ENCODE measurements at regions not wholly inside any gene's neighbourhood (a gene's known extent, or its start where the extent isn't known, plus 50 kb on each side); places are given as distances from the start of the nearest gene placed in this dataset.
"Not testable (repeated sequence)": the region's sequence is repeated elsewhere in the genome, so short reads cannot be mapped to it uniquely, and the experiment has no call there.

DNA sequence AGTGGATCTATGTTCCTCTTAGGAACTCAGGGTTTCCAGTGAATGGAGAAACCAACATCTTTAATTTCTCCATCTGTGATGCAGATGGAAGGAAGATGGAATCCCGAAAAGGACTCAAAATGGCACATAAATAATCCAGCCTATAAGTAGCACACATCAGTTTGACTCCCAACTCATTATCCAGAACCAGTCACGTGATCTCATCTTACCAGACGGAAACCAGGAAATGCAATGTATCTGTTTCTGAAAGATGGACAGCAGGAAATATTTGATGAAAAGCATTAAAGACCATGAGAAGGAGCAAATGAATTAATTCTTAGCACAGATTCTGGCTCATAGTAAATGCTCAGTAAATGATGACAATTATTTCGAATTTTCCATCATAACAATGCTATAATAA is 443.1 kb upstream of the FMR1 start:
- DNase-seq (ENCODE audit: low spot score): no peak

DNA sequence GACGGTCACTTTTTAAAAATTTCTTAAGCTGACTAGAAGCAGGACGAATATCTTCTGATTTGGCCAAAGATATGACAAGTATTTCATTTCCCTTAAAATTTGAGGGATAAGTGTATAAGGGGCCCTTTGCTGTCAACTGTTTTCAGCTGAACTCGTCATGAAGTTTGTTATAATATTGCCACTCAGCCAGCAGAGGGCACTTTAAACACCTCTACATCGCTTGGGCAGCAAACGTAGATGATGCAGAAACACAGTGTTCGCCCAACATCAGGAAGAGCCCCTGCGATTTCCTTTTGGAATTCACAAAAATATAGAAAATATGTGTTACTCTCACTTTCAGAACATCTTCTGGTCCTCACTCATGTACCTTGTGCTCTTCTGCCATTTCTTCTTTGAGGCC is 435.7 kb upstream of the FMR1 start:
- peak; percentile 1 for DNase-seq (ENCODE audit: low spot score)

DNA sequence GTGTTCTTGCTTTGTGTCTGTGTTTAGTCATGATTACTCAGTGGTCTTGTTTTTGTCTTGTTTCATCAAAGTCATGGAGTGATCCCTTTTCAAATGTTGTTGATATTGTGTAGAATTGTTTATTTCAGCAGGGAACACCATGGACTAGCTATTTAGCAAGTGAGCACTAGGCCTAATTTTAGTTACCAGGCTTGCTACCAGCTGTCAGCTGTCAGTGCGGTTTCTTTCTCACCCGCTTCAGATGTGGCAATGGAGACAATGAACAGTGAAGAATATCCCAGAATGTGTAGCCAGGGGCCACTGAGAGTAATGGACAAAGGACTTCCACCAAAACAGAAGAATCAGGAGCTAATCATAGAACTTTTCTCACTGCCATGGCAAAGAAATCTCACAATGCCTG is 432.8 kb upstream of the FMR1 start:
- DNase-seq (ENCODE audit: low spot score): no peak

DNA sequence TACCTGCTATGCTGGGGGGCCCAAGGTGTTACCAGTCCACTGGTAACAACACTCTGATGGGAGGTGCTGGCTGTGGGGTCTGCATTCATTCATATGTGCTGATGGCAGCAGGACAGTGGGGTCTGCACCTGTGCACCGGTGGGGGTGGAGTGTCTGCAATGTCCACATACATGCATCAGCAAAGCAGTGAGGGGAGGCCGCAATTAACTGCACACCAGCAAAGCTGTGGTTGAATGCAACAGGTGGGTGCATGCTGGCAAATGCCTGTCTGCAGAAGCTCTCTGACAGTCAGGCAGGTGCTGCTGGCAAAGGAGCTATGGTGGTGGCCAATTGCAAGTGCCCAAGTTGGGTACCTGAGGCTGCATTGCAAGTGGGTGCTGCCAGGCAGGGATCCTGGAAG is 426.5 kb upstream of the FMR1 start:
- no peak for DNase-seq (ENCODE audit: low spot score)

DNA sequence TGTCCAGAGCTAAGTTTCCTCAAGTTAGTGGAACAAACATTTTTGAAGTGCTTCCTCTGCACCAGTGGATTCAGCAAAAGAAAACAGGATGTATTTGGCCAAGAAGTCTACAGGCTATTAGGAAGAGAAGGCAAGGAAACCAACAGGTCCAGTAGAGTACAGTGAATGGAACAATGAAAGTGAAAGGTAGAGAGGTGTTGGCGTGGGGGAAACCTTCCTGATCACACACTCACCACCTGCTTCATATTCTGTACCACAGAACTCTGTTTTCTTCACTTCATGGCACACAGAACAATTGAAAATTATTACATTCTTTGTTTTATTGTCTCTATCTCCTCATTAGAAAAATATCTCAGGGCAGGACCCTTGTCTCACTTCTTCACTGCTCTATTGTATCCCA is 417.4 kb upstream of the FMR1 start:
- DNase-seq (ENCODE audit: low spot score): no peak

DNA sequence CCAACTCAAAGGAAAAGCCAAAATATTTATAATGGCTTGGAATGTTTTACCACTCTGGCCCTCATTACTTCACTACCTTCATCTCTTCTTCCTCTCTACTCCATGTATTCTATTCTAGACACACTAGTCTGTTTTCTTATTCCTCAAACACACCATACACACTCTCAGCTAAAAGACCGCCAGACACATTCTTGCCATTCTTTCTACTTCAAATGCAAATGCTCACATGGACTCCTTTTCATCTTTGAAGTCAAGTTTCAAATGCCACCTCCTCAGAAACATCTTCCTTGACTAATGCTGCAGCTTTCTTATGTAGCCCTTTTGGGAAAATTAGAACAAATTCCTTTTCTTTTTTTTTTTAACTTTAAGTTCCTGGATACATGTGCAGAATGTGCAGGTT is 412.9 kb upstream of the FMR1 start:
- no peak for DNase-seq (ENCODE audit: low spot score)

DNA sequence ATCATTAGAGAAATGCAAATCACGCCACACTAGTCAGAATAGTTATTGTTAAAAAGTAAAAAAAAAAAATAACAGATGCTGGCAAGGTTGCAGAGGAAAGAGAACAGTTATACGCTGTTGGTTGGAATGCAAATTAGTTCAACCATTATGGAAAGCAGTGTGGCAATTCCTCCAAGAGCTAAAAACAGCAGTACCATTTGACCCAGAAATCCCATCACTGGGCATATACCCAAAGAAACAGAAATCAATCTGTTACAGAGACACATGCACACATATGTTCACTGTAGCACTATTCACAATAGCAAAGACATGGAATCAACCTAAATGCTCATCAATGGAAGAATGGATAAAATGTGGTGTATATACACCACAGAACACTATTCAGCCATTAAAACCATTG is 388.7 kb upstream of the FMR1 start:
- DNase-seq (ENCODE audit: low spot score): no peak

DNA sequence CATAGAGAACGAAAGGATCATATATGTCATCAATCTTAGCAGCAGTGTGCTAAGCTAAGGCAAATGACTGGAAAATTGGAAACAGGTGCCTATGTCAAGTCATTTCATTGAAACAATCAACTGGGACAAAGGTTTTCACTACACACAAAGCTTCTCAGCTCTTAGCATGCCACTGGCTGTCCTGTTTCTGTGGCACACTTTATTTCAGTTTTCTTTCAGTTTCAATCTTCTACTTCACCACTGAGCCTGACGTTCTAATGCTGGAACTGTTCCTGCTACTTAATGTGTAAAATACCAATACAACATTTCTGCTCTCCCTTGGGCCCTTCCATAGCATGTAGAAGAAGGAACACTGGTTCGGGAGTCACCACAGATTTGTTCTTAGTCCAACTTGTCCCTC is 378.3 kb upstream of the FMR1 start:
- no peak for DNase-seq (ENCODE audit: low spot score)

DNA sequence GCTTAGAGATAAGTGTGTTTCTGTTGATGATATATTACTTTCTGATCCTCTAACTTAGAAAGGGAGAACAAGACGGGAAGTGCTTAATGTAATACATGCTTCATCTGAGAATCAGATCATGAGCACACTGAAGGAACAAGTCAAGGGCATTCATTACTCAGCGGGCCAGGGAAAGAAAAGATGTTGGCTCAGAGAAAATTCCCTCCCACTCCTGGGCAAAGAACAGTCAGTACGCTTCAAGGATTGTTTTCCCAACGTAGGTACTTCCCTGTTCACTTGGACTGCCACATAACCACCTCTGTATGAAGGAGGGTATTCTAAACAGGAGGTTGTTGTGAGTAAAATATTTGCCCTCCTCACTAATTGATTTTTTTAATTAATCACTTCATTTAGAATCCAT is 374.5 kb upstream of the FMR1 start:
- no peak for DNase-seq (ENCODE audit: low spot score)

DNA sequence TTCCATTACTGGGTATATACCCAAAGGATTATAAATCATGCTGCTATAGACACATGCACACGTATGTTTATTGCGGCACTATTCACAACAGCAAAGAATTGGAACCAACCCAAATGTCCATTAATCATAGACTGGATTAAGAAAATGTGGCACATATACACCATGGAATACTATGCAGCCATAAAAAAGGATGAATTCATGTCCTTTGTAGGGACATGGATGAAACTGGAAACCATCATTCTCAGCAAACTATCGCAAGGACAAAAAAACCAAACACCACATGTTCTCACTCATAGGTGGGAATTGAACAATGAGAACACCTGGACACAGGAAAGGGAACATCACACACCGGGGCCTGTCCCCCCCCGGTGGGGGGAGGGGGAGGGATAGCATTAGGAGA is 363.7 kb upstream of the FMR1 start:
- DNase-seq (ENCODE audit: low spot score): not testable (repeated sequence)

DNA sequence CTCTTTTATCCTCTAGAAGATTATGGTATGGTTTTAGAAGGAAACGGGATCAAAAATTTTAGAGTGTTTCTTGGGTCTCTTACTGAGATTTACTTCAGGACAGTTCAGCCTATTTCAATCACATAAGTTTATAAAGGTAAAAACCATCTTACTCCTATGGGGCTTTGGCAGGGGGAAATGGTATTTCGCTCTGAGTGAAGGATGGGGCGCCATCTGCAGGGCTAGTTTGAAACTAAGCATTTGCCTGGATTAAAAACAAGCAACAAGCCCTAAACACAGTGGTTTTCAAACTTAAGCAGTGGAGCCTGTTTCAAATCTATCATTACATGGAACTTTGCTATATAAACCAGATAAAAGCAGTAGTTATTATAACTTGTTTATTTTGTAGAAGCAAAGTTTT is 361.5 kb upstream of the FMR1 start:
- no peak for DNase-seq (ENCODE audit: low spot score)

DNA sequence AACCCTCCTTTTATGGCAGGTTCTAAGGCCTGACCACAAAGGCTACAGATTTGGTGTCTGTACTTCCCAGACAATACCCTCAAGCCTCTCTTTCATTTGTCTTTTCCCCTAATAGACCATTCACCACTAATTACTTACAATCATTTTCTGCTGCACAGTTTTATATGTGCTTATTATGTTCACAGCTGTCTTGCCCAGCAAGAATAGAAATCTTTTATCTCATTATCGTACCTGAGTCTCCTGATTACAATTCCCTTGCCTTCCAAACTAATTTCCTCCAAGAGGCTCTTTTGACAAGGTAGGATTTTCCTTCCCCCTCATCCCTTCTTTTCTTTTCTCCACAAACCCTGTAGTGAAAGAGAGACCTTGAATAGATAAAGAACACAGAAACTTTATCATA is 352.5 kb upstream of the FMR1 start:
- no peak for DNase-seq (ENCODE audit: low spot score)

DNA sequence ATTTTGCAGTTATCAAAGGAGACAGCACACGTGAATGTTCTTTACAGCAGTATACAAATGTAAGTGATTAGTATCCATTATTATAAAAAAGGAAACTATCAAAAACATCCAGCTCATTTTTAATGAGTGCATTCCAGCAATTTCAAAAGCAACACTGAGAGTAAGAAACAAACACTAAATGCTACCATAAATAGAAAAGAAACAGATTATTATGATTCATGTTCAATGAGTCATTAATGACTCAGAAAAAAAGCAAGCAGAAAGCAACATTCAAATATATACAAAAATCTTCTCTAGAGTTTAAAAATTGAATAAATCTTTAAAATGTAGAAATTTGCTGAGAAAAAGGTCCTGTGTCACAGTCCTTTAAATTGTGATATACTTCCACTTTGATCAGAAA is 346.5 kb upstream of the FMR1 start:
- DNase-seq (ENCODE audit: low spot score): no peak

DNA sequence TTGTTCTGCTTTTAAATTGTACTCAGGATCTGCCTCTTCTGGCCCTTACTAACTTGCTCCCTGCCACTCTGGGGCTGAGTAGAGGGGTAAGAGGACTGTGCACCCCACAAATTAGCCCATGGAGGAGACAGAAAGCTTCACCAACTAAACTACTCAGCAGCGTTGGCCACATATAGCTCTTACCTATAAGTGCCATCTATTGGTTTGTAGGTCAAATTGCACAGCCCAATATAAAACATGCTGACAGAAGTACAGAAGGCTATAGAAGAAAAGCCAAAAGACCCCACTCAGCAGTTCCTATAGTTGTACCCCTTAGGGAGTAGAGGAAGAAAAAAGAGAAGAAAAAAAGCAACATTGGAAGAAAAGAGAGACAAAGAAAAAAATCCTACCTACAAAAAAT is 341.2 kb upstream of the FMR1 start:
- no peak for DNase-seq (ENCODE audit: low spot score)

DNA sequence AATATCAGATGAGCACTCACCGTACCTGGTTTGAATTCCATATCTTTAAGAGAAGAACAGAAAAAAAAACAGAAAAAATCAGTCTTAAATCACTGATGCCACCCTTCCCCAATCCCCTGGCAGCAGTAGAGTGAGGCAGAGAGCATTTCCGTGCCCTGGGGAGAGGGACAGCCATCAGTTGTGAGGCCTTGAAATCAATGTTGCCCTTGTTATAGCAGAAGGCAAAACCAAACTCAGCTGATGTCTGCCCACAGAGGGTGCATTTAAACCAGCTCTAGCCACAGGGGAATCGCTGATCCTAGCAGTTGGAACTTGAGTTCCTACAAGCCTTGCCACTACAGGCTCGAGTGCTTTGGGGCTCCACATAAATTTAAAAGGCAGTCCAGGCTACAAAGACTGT is 338.5 kb upstream of the FMR1 start:
- DNase-seq (ENCODE audit: low spot score): no peak

DNA sequence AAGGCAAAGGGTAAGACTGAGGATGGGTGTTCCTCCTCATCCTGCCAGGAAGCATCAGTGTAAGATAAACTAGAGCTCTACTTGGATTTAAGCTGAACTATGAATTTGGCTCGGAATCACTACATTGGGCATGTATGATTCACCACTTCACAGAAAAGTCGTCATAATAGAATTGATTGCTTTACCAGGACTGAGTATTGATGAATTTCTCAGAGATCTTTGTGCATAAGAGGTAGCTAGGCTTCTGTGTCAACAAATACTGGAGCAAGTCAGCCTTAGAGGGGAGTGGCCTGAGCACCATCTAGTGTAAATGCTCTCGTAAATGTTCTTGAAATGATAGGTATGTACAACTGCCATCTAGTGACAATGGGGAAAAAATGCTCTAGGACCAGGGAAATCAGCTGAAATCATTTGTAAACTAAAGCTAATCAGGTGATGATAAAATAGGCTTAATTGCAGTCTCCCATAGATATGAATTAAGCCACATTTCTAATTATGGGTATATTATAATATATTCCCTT is 309.5 kb upstream of the FMR1 start:
- DNase-seq (ENCODE audit: low spot score): peak; percentile 1

DNA sequence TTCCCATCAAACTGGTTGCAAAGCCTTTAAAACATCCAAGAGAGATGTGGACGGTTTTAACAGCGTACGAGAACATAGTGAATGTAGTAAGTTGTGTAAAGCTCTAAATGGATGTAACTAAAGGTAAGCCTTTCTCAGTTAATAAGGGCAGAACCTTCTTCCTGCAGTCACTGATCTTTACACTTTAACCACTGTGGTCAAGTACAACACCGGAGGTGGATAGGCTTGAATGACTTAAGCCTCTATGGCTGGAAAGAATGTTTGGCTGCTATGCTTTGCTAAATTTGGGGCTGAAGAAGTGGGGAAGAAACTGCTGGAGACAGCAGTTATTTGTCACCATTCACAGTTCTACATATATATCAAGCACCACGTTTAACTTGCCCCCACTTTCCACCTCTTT is 285.1 kb upstream of the FMR1 start:
- DNase-seq (ENCODE audit: low spot score): no peak

DNA sequence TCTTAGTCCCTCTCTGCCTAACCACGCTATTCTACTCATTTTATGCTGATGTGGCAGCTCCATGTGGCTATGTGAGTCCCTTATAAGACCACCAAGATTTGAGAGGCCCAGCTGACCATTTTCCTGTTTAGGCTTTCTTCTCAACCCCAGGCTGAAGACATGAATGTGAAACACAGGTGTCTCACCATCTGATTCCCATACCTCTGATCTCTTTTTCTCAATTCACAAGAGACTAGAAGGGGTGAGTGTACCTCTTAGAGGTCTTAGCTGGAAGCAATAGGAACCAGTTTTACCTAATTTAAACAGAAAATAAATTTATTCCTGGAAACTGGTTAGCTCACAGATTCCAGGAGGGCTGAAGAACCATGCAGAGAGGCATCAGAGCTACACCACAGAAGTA is 276.5 kb upstream of the FMR1 start:
- no peak for DNase-seq (ENCODE audit: low spot score)

DNA sequence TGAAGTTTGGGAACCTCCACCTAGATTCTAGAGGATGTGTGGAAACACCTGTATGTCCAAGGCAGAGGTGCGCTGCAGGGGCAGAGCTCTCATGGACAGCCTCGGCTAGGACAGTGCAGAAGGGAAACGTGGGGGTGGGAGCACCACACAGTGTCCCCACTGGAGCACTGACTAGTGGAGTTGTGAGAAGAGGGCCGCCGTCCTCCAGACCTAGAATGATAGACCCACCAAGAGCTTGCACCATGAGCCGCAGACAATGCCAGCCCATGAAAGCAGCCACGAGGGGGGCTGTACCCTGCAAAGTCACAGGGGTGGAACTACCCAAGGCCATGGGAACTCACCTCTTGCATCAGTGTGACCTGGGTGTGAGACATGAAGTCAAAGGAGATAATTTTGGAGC is 274.5 kb upstream of the FMR1 start:
- no peak for DNase-seq (ENCODE audit: low spot score)

DNA sequence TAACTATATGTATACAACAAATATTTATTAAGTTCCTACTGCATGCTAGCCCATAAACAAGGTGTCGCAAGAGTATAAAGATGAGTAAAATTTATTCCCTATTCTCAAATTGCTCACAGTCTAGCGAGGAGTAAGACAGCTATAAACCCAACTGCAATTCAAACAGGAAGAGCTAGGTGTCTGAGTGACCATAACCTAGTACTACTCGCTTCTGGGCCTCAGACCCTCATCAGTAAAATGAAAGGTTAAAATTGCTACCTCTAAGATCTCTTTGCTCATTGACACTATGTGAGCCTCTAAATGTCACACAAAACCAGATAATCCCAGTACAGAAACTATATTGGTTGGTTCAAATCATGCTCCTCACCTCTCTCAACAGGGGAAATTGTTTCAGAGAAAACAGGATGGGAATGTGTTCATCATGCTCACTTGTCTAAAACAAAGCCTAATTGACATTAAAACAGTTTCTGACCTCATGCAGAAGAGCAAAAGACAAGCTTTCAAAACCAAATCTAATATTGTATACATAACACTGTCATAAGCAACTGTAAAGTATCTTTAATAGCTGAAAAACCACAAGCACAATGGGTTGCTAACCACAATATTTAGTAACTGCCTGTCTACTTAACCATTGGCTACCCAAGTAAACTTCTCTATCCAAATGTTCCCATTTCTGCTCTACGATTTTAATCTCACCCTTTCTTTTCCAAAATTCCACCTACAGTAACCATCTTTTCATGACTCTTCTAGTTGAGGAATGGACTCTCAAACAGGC is 264.6 kb upstream of the FMR1 start:
- no peak for DNase-seq (ENCODE audit: low spot score)

DNA sequence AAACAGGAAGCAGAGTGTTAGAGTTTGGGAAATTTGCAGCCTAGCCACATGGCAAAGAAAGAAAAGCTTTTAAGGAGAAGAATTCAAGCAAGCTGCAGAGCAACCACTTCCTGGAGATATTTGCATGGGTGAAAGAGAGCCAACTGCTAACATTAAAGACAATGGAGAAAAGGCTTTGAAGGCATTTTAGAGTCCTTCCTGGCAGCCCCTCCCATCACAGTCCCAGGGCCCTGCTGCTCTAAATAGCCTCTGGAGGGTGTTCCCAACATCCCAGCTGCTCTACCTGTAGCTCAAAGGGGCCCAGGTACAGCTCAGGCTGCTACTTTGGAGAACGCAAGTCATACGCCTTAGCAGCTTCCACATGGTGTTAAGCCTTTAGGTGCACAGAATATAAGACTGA is 235.9 kb upstream of the FMR1 start:
- no peak for DNase-seq (ENCODE audit: low spot score)

DNA sequence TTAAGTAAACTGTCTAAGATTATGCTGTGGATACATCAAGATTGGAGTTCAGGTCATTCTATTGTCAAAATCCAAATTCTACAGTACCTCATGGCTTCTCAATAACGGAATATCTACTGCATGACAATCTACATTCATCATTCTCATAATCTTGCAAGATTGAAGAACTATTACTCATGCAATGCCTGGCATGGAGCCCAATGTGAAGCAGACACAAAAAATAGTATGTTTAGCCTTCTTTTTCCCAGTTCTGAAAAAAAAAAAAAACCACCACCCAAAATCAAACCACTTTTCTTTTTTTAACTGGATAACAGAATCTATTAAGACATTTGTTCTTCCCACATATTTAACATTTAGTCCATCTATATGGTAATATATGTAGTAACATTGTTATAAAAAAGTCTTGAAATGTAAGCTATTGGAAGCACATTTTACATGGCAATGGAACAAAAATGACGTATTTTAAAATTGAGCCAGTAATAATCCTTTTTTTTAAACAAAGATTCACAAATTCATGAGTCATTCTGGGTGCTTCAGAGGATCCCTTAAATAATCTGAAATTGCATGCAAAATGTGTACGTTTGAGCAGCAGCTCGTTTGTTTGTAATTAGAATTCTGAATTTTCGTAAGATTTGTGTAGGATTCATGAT is 232.2 kb upstream of the FMR1 start:
- DNase-seq (ENCODE audit: low spot score): no peak

DNA sequence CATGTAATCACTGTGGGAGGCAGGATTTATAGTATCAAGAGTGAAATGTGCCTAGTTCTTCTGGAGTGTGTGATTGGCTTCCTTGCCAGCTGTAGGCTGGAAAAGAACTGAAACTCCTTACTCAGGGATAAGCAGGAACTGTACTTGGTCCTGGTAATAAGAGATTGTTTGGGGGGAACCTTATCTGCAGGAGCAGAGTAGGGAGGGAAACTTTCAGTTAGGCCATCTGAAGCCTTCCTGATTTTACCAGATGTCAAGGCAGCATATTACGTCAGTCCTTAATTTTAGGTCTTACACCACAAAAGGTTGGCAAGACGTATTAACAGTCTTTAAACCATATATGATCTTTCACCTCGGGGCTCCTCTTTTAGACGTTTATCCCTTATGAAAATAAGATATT is 231.5 kb upstream of the FMR1 start:
- DNase-seq (ENCODE audit: low spot score): no peak

DNA sequence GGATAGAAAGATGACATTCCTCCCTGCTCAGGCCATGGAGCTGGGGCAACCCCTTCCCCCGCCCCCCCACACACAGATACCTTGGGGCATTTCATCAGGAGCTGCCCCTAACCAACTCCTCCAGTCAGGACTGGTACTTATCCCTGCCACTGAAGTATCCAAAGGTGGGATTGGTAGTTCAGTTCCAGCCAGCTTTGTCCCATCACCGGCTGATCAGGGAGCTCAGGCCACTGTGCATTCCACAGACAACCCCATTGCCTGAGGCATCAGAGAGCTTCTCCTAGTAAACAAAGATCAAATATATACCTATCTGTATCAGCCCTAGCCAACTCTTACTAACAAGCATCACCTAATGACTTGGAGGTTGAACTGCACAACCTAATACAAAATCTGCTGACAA is 218.2 kb upstream of the FMR1 start:
- no peak for DNase-seq (ENCODE audit: low spot score)

Data from pons (tissue), 1 donor.